B cell (primary cell): ENCODE measurements at regions not wholly inside any gene's neighbourhood (a gene's known extent, or its start where the extent isn't known, plus 50 kb on each side); places are given as distances from the start of the nearest gene placed in this dataset.

ENCODE experiments used
- EZH2 ChIP-seq: IDR thresholded peaks from 2 replicates; pipeline ENCODE4 v1.6.1; 2012; ENCODE audit warnings: borderline replicate concordance, low read depth, mild to moderate bottlenecking, moderate library complexity, low read length; ENCODE audit not compliant: insufficient read depth, poor library complexity, severe bottlenecking
- TF ChIP-seq, protein P1 (sequence below): fragments of 200-600 bp; IDR thresholded peaks from one replicate; pipeline ENCODE4 v1.8.0; 2022; ENCODE audit warnings: antibody characterized with exemption, mild to moderate bottlenecking

DNA sequence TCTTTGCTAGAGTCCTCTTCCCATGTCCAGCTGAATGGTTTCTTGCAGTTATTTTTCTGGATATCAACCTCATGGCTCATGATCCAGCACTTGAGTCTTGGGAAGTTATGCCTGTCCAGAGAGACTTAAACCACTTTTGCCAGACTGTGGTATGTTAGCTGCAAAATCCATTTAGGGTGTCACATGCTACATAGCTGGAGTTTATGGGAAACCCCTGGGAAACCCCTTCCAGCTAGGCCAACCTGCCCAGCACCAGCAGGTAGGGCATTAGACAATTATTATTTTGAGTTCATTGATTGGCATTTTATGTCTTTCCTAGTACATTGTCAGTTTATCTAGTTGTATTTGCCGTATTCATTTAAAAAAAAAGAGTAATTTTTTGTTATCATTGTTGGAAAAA lies 797.8 kb downstream of the EFNB2 start:
- TF ChIP-seq, protein P1, sequence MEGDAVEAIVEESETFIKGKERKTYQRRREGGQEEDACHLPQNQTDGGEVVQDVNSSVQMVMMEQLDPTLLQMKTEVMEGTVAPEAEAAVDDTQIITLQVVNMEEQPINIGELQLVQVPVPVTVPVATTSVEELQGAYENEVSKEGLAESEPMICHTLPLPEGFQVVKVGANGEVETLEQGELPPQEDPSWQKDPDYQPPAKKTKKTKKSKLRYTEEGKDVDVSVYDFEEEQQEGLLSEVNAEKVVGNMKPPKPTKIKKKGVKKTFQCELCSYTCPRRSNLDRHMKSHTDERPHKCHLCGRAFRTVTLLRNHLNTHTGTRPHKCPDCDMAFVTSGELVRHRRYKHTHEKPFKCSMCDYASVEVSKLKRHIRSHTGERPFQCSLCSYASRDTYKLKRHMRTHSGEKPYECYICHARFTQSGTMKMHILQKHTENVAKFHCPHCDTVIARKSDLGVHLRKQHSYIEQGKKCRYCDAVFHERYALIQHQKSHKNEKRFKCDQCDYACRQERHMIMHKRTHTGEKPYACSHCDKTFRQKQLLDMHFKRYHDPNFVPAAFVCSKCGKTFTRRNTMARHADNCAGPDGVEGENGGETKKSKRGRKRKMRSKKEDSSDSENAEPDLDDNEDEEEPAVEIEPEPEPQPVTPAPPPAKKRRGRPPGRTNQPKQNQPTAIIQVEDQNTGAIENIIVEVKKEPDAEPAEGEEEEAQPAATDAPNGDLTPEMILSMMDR, result no peak
- TF ChIP-seq EZH2, result no peak
